KMS-11 (cell line): ENCODE measurements at regions not wholly inside any gene's neighbourhood (a gene's known extent, or its start where the extent isn't known, plus 50 kb on each side); places are given as distances from the start of the nearest gene placed in this dataset.

Experiments used
- H2AFZ ChIP-seq: fragments of 200-600 bp; sonication (generic); 2 replicates; pipeline ENCODE4 v1.6.1; 2016; ENCODE audit warnings: antibody characterized with exemption, mixed run types, low read depth
- H3K27ac ChIP-seq: fragments of 200-600 bp; sonication (generic); 2 replicates; pipeline ENCODE4 v1.6.1; 2016; ENCODE audit warnings: mild to moderate bottlenecking, mixed run types
- H3K27me3 ChIP-seq: fragments of 200-600 bp; sonication (generic); 2 replicates; pipeline ENCODE4 v1.6.1; 2017; ENCODE audit warnings: mild to moderate bottlenecking, low read depth, mixed run types, moderate library complexity; ENCODE audit not compliant: insufficient read depth
- H3K36me3 ChIP-seq: fragments of 200-600 bp; sonication (generic); 2 replicates; pipeline ENCODE4 v1.6.1; 2017; ENCODE audit warnings: mild to moderate bottlenecking, mixed run types; ENCODE audit not compliant: insufficient read depth
- H3K4me1 ChIP-seq: fragments of 200-600 bp; sonication (generic); 2 replicates; pipeline ENCODE4 v1.6.1; 2016; ENCODE audit warnings: mild to moderate bottlenecking, low read depth, mixed run types; ENCODE audit not compliant: poor library complexity, severe bottlenecking
- H3K4me2 ChIP-seq: fragments of 200-600 bp; sonication (generic); 2 replicates; pipeline ENCODE4 v1.7.0; 2016; ENCODE audit warnings: mild to moderate bottlenecking, mixed run types
- H3K4me3 ChIP-seq: fragments of 200-600 bp; sonication (generic); IDR thresholded peaks from 2 replicates; pipeline ENCODE4 v1.6.1; 2017; ENCODE audit warnings: low read depth, low read length, mixed read lengths; ENCODE audit not compliant: insufficient read depth
- H3K79me2 ChIP-seq: fragments of 200-600 bp; sonication (generic); 2 replicates; pipeline ENCODE4 v1.6.1; 2016; ENCODE audit warnings: low read depth, mixed run types; ENCODE audit not compliant: insufficient read depth
- H3K9ac ChIP-seq: fragments of 200-600 bp; sonication (generic); 2 replicates; pipeline ENCODE4 v1.6.1; 2016; ENCODE audit warnings: mild to moderate bottlenecking, mixed run types
- H4K20me1 ChIP-seq: fragments of 200-600 bp; sonication (generic); 2 replicates; pipeline ENCODE4 v1.6.1; 2016; ENCODE audit warnings: mild to moderate bottlenecking, mixed run types; ENCODE audit not compliant: insufficient read depth
- CTCF ChIP-seq: fragments of 200-600 bp; sonication (generic); conservative IDR thresholded peaks from 2 replicates; pipeline ENCODE4 v1.6.1; 2017; ENCODE audit warnings: low read depth, mild to moderate bottlenecking, antibody characterized with exemption, low read length, moderate library complexity, mixed read lengths

- H3K27ac ChIP-seq, result no peak overlapping the region
- no peaks in the 10 kb centered on the region for H3K36me3 ChIP-seq
Measured at GRCh38 chrX:84735025-84735424, 232.8 kb upstream of the HDX start.

GRCh38 chrX:84737471-84737871, 235.2 kb upstream of the HDX start:
- H3K27ac ChIP-seq, result no peak overlapping the region
- H4K20me1 ChIP-seq, result no peaks in the 10 kb centered on the region
- H3K4me3 ChIP-seq, result no peak overlapping the region
- H3K4me1 ChIP-seq, result no peaks in the 10 kb centered on the region
- H3K4me2 ChIP-seq, result no peak overlapping the region
- H3K27me3 ChIP-seq, result no peaks in the 10 kb centered on the region
- H3K9ac ChIP-seq, result no peak overlapping the region
- no peak for TF ChIP-seq CTCF
- no peaks in the 10 kb centered on the region for H3K79me2 ChIP-seq
- no peaks in the 10 kb centered on the region for H3K36me3 ChIP-seq
- H2AFZ ChIP-seq, result no peak overlapping the region

More at GRCh38 chrX:84735025-84735424, 232.8 kb upstream of the HDX start:
- no peaks in the 10 kb centered on the region for H3K27me3 ChIP-seq
- no peaks in the 10 kb centered on the region for H3K4me1 ChIP-seq
- H3K79me2 ChIP-seq, result no peaks in the 10 kb centered on the region
- TF ChIP-seq CTCF, result no peak
- no peak overlapping the region for H3K9ac ChIP-seq
- no peak overlapping the region for H3K4me2 ChIP-seq
- no peaks in the 10 kb centered on the region for H4K20me1 ChIP-seq
- H2AFZ ChIP-seq, result no peak overlapping the region
- no peak overlapping the region for H3K4me3 ChIP-seq

GRCh38 chrX:84747516-84747915, 245.3 kb upstream of the HDX start:
- no peak for TF ChIP-seq CTCF
- H3K27ac ChIP-seq, result no peak overlapping the region

GRCh38 chrX:84748965-84749656, 246.9 kb upstream of the HDX start:
- TF ChIP-seq CTCF, result no peak
- no peak overlapping the region for H3K4me2 ChIP-seq
- H2AFZ ChIP-seq, result no peak overlapping the region
- no peak overlapping the region for H3K9ac ChIP-seq
- H3K36me3 ChIP-seq, result no peaks in the 10 kb centered on the region
- no peaks in the 10 kb centered on the region for H3K27me3 ChIP-seq
- H3K79me2 ChIP-seq, result no peaks in the 10 kb centered on the region
- no peaks in the 10 kb centered on the region for H3K4me1 ChIP-seq
- H3K27ac ChIP-seq, result no peak overlapping the region
- no peaks in the 10 kb centered on the region for H4K20me1 ChIP-seq
- no peak overlapping the region for H3K4me3 ChIP-seq

More at GRCh38 chrX:84747516-84747915, 245.3 kb upstream of the HDX start:
- no peaks in the 10 kb centered on the region for H3K79me2 ChIP-seq
- no peaks in the 10 kb centered on the region for H3K4me1 ChIP-seq
- no peaks in the 10 kb centered on the region for H3K36me3 ChIP-seq
- no peaks in the 10 kb centered on the region for H3K27me3 ChIP-seq
- H3K4me3 ChIP-seq, result no peak overlapping the region
- no peak overlapping the region for H2AFZ ChIP-seq
- H3K9ac ChIP-seq, result no peak overlapping the region
- no peaks in the 10 kb centered on the region for H4K20me1 ChIP-seq
- no peak overlapping the region for H3K4me2 ChIP-seq
